SK-N-MC (cell line): ENCODE measurements at regions not wholly inside any gene's neighbourhood (a gene's known extent, or its start where the extent isn't known, plus 50 kb on each side); places are given as distances from the start of the nearest gene placed in this dataset.

Source experiments
- DNase-seq: peaks from one replicate; pipeline ENCODE4 v3.0.0-alpha.2; 2011; ENCODE audit warnings: low read depth, low spot score
- H3K27ac ChIP-seq: fragments of 200-600 bp; sonication (generic); 2 replicates; pipeline ENCODE4 v1.5.1; 2016; ENCODE audit warnings: mixed run types
- H3K36me3 ChIP-seq: fragments of 200-600 bp; sonication (generic); 2 replicates; pipeline ENCODE4 v1.6.1; 2017; ENCODE audit warnings: antibody characterized with exemption, low read length, mixed read lengths; ENCODE audit not compliant: insufficient read depth
- H3K4me3 ChIP-seq: fragments of 200-600 bp; sonication (generic); 2 replicates; pipeline ENCODE4 v1.5.1; 2016
- H3K9ac ChIP-seq: fragments of 200-600 bp; sonication (generic); 2 replicates; pipeline ENCODE4 v1.8.0; 2017; ENCODE audit warnings: mixed run types, mixed read lengths; ENCODE audit not compliant: insufficient read length
- H3K9me3 ChIP-seq: fragments of 200-600 bp; sonication (generic); 2 replicates; pipeline ENCODE4 v1.6.1; 2017; ENCODE audit warnings: low read depth, mild to moderate bottlenecking, antibody characterized with exemption, low read length, moderate library complexity, mixed read lengths
- EZH2 ChIP-seq: fragments of 200-600 bp; sonication (generic); IDR thresholded peaks from one replicate; pipeline ENCODE4 v1.6.1; 2017; ENCODE audit warnings: antibody characterized with exemption
- FOXP2 ChIP-seq: optimal IDR thresholded peaks from 2 replicates; pipeline ENCODE3; 2011; ENCODE audit warnings: mild to moderate bottlenecking, moderate library complexity; ENCODE audit not compliant: insufficient read depth; ENCODE audit errors: extremely low read length, control extremely low read depth
- POLR2AphosphoS5 ChIP-seq: IDR thresholded peaks from 2 replicates; pipeline ENCODE4 v1.6.1; 2012; ENCODE audit warnings: mild to moderate bottlenecking, low read depth, low read length, borderline replicate concordance

DNA sequence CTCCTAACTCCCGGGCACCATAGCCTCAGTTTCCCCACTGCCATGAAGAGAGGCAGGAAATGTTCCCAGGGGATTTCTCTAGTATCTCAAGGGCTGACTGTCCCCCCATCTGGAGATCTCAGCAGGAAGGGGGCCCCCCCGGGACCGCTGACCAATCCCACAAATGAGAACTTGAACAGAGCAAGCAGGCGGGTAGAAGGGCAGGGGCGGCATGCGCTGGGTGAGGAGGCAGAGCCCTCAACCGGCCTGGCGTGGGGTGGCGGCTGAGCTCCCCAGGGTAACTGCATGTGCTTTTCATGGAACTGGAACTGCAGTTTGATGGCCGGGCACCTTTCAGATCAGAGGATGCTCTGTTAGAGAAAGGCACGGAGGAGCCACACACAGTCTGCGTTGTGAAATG, 144.5 kb downstream of the CTTN start:
- H3K9ac ChIP-seq, result no peak overlapping the region
- no peak overlapping the region for H3K27ac ChIP-seq
- no peaks in the 10 kb centered on the region for H3K9me3 ChIP-seq
- no peak overlapping the region for H3K4me3 ChIP-seq
- no peaks in the 10 kb centered on the region for H3K36me3 ChIP-seq
- no peak for DNase-seq
- TF ChIP-seq POLR2AphosphoS5 (no peak), FOXP2 (no peak), EZH2 (no peak)

DNA sequence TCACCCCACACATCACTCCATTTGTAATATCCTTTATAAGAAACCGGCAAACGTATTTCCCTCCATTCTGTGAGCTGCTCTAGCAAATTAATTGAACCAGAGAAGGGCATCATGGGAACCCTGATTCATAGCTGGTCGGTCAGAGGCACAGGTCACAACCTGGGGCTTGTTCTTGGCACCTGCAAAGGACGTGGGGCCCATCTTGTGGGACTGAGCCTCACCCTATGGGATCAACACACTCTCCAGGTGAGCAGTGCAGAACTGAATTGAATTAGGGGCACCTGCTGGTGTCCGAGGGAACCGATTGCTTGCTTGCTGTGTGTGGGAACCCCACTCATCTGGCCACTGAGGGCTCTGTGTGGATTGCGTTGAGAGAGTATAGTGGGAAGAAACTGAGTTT, 145.3 kb downstream of the CTTN start:
- no peak overlapping the region for H3K9ac ChIP-seq
- TF ChIP-seq FOXP2 (no peak), EZH2 (no peak), POLR2AphosphoS5 (no peak)
- no peaks in the 10 kb centered on the region for H3K36me3 ChIP-seq
- DNase-seq, result no peak
- H3K4me3 ChIP-seq, result no peak overlapping the region
- no peak overlapping the region for H3K27ac ChIP-seq
- no peaks in the 10 kb centered on the region for H3K9me3 ChIP-seq

DNA sequence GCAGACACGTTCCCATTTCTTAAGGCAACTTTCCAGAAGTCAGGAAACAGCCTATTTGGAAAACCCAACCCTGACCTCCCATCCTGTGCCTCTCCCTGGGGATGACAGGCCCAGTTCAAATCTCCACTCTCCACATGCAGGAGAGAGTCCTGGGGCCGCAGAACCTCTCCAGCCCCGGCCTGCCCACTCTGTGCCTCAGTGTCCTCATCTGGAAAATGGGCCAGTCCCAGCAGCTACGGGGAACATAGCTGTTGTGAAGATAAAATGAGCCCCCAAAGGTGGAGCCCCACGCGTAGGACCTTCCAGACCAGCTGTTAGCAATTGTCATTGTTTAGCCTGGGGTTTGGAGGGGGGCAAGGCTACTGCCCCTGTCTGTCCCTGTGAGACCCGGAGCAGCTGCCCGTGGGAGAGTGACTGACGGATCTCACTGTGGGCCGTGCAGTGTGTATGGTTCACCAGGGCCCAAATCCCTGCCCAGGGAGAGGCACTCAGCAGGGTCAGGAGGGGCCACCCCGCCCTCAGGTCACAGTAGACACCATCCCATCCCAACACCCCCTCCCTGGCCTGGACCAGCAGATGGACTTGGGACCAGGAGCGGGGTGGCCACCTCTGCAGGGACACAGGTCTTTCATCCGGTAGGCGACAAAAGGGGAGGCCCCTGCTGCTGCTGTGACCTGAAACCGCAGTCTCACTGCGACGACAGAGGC, 145.9 kb downstream of the CTTN start:
- no peak overlapping the region for H3K4me3 ChIP-seq
- H3K36me3 ChIP-seq, result no peaks in the 10 kb centered on the region
- H3K9ac ChIP-seq, result no peak overlapping the region
- H3K9me3 ChIP-seq, result no peaks in the 10 kb centered on the region
- no peak for TF ChIP-seq FOXP2
- no peak for TF ChIP-seq EZH2
- no peak for TF ChIP-seq POLR2AphosphoS5
- no peak for DNase-seq
- no peak overlapping the region for H3K27ac ChIP-seq

DNA sequence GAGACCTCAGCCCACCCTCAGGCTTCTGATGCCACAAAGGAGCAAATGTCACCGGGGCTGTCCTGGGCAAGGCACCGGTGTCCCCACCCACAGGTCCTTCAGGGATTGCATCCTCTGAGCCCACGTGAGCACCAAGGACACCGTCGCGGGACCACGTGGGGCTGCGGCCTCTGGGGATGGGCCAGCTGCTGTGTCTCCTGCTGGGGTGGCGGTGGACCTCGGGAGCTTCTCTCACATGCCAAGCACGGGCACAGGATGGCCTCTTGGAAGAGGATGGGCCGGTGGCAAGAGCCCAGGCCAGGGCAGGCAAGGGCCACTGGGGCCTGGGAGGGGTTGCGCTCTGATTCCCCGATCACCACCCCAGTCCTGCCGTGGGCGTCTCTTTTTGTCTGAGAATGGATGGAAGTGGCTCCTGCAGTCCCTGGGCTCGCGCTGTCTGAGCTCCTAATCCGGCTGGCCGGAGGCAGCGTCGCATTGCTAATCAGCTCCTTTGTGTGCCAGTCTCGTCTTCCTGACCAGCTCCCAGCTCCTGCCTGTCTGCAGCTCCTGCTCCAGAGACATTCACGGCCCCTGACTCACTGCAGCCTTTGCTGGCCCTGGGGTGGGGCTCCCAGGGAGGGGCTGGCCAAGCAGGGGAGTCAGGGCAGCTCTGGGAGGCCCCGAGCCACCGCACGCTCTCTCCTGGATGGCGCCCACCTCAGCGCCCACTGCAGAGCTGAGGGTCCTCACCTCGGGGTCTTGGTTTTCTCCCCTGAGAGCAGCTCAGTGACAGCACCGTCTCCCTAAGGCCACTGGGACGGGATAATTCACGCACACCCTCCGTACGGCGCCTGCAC, 146.7 kb downstream of the CTTN start:
- no peaks in the 10 kb centered on the region for H3K36me3 ChIP-seq
- DNase-seq, result no peak
- H3K4me3 ChIP-seq, result no peak overlapping the region
- H3K9me3 ChIP-seq, result no peaks in the 10 kb centered on the region
- TF ChIP-seq EZH2 (no peak), FOXP2 (no peak), POLR2AphosphoS5 (no peak)
- H3K9ac ChIP-seq, result no peak overlapping the region
- no peak overlapping the region for H3K27ac ChIP-seq

DNA sequence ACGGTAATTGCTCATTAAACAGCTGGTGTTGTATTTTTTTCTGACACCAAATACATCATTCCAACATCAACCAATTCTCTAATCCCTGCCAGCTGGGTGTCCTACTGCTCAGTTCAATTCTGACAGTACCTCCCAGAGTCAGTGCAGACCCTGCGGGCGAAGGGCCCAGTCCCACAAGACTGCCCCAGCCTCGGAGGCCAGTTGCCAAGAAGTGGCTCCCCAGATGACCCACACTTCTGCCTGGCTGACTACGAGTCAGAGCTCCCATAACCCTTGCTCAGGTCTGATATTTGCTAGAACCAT, 147.2 kb downstream of the CTTN start:
- no peak for DNase-seq
- no peak overlapping the region for H3K4me3 ChIP-seq
- no peak overlapping the region for H3K27ac ChIP-seq
- H3K9ac ChIP-seq, result no peak overlapping the region
- H3K36me3 ChIP-seq, result no peaks in the 10 kb centered on the region
- TF ChIP-seq FOXP2 (no peak), POLR2AphosphoS5 (no peak), EZH2 (no peak)
- H3K9me3 ChIP-seq, result no peaks in the 10 kb centered on the region

DNA sequence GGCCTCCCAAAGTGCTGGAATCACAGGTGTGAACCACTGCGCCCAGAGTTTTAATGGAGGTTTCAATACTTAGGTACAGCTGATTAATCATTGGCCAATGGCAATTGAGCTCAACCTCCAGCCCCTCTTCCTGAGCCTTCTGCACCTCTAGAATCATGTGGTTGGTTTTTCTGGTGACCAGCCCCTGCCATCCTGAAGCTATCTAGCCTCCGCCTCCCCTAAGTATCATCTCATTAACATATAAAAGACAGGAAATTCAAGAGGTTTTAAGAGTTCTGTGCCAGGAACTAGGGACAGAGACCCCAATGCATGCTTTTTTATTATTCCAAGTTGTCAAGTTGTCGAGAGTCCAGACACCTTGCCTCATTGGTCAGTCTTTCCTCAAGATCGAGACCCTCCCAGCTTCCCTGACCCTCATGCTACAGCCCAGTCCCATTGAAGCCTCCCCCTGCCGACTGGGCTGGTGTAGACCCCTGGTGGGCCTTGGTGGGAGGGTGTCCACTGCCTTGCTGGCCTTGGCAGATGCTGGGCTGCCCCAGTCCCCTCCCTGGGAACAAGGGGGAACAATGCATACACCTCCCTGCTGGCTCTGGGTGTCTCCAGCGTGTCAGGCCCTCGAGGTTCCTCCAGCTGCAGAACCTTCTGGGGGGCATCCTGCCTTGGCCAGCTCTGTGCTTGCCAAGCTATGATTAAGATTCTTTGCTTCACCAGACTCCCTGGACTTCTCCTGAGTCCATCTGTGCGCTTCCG, 148.0 kb downstream of the CTTN start:
- no peaks in the 10 kb centered on the region for H3K36me3 ChIP-seq
- no peak overlapping the region for H3K9ac ChIP-seq
- TF ChIP-seq FOXP2, result no peak
- TF ChIP-seq EZH2, result no peak
- TF ChIP-seq POLR2AphosphoS5, result no peak
- H3K9me3 ChIP-seq, result no peaks in the 10 kb centered on the region
- no peak overlapping the region for H3K4me3 ChIP-seq
- no peak for DNase-seq
- no peak overlapping the region for H3K27ac ChIP-seq

DNA sequence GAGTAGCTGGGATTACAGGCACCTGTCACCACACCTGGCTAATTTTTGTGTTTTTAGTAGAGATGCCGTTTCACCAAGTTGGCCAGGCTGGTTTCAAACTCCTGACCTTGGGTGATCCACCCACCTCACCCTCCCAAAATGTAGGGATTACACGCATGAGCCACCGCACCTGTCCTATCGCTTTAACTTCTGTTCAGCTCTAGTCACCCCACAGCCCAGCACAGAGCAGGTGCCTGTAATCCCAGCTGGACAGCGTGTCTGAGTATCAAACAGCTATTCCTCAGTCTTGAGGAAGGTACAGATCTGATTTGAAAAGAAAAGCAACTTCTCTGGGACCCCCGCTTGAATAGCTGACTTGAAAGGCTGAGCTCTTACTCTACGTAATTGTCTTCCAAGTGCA, 149.1 kb downstream of the CTTN start:
- Histone ChIP-seq H3K9me3 (no peaks in the 10 kb centered on the region), H3K27ac (no peak overlapping the region), H3K9ac (no peak overlapping the region), H3K4me3 (no peak overlapping the region), H3K36me3 (no peaks in the 10 kb centered on the region)
- no peak for DNase-seq
- TF ChIP-seq EZH2 (no peak), FOXP2 (no peak), POLR2AphosphoS5 (no peak)

DNA sequence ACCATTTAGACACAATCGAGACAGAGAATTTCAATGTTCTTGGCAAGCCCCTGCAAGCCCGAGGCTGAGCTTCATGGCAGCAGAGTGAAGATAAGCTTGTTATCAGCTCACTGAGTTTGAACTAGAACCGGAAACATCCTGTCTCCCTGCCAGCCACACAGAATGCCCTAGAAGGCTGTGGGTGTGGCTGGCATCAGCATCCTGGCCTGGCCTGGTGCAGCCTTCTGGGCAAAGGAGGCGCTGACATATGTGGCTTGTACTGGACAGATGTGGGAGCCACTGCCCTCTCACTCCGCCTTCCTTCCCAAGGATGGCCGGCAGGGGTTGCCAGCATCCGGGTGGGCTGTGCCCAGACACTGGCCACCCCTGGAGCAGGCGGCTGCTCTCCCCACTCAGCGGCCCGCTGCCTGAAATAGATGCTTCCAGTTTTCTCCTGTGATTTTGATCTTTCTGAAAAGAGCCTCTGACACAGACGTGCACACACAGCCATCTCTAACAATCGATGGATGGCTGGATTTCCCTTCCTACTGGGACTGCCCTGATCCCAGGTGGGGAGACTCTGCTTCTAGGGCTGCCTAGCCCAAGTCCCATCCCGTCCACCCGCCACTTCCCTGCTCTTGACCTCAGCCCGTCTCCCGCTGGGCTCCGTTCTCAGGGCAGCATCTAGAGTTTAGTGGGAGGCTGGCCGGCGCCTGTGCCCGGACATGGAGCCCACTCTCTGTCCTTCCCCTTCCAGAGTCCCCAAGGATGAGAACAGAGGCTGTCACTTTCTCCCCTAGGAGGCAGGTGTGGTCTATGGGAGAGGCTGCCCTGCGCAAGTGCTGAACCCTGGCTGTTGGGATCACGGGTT, 149.7 kb downstream of the CTTN start:
- TF ChIP-seq FOXP2, result no peak
- TF ChIP-seq POLR2AphosphoS5, result no peak
- TF ChIP-seq EZH2, result no peak
- Histone ChIP-seq H3K27ac (no peak overlapping the region), H3K9me3 (no peaks in the 10 kb centered on the region), H3K4me3 (no peak overlapping the region), H3K36me3 (no peaks in the 10 kb centered on the region), H3K9ac (no peak overlapping the region)
- no peak for DNase-seq
